B cell (primary cell): ENCODE measurements at regions not wholly inside any gene's neighbourhood (a gene's known extent, or its start where the extent isn't known, plus 50 kb on each side); places are given as distances from the start of the nearest gene placed in this dataset.

ENCODE experiments used
- CTCF ChIP-seq: fragments of 200-600 bp; IDR thresholded peaks from one replicate; pipeline ENCODE4 v1.8.0; 2022; ENCODE audit warnings: antibody characterized with exemption, mild to moderate bottlenecking
- EZH2 ChIP-seq: IDR thresholded peaks from 2 replicates; pipeline ENCODE4 v1.6.1; 2012; ENCODE audit warnings: borderline replicate concordance, low read depth, mild to moderate bottlenecking, moderate library complexity, low read length; ENCODE audit not compliant: insufficient read depth, poor library complexity, severe bottlenecking

DNA sequence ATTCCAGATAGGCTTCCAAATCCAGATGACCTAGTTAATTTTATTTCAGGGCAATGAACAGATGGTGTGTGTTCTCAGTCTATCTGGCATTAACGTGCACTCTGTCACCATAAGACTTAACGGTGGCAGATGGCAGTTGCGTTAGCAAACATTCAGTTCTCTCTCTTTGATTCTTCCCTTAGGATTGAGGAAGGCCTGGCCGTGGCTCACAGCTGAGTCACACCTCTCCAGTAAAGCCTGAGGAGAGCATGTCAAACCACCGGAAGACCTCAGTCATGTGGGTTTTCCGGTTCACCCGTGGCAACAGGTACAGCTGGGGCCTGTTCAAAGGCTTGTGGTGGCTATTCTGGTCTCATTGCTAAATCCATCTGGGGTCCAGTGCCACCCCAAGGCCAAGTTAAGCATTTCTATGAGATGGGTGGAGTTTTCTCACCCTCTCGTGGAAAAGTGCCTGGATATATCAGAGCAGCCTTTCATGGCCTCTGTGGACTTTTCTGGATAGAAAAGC lies 545.1 kb upstream of the ATP2B1 start:
- no peak for TF ChIP-seq EZH2
- peak; percentile 66 for TF ChIP-seq CTCF
